Panc1 (cell line): ENCODE measurements at regions not wholly inside any gene's neighbourhood (a gene's known extent, or its start where the extent isn't known, plus 50 kb on each side); places are given as distances from the start of the nearest gene placed in this dataset.

Experiments used
- POLR2AphosphoS5 ChIP-seq: IDR thresholded peaks from 2 replicates; pipeline ENCODE4 v1.6.1; 2012; ENCODE audit warnings: mild to moderate bottlenecking, low read depth, low read length, moderate library complexity
- SIN3A ChIP-seq: IDR thresholded peaks from 2 replicates; pipeline ENCODE4 v1.6.1; 2012; ENCODE audit warnings: low read depth, mild to moderate bottlenecking, low read length, moderate library complexity, borderline replicate concordance; ENCODE audit not compliant: insufficient read depth
- TCF7L2 ChIP-seq: IDR thresholded peaks from 2 replicates; pipeline ENCODE4 v1.6.1; 2011; ENCODE audit warnings: mild to moderate bottlenecking, low read depth, low read length, inconsistent platforms
- TF ChIP-seq, protein P1 (sequence below): fragments of 450-650 bp; IDR thresholded peaks from 2 replicates; pipeline ENCODE4 v1.5.1; 2017; ENCODE audit warnings: mild to moderate bottlenecking
- TF ChIP-seq, protein P2 (sequence below), 2 experiments: IDR thresholded peaks; 2 replicates each; pipeline ENCODE4 v1.6.1; 2011 to 2012; ENCODE audit warnings: low read depth in 2 of 2, control low read depth in 1 of 2, low read length in 1 of 2, mild to moderate bottlenecking in 1 of 2, moderate library complexity in 1 of 2; ENCODE audit not compliant: insufficient read depth in 1 of 2

DNA sequence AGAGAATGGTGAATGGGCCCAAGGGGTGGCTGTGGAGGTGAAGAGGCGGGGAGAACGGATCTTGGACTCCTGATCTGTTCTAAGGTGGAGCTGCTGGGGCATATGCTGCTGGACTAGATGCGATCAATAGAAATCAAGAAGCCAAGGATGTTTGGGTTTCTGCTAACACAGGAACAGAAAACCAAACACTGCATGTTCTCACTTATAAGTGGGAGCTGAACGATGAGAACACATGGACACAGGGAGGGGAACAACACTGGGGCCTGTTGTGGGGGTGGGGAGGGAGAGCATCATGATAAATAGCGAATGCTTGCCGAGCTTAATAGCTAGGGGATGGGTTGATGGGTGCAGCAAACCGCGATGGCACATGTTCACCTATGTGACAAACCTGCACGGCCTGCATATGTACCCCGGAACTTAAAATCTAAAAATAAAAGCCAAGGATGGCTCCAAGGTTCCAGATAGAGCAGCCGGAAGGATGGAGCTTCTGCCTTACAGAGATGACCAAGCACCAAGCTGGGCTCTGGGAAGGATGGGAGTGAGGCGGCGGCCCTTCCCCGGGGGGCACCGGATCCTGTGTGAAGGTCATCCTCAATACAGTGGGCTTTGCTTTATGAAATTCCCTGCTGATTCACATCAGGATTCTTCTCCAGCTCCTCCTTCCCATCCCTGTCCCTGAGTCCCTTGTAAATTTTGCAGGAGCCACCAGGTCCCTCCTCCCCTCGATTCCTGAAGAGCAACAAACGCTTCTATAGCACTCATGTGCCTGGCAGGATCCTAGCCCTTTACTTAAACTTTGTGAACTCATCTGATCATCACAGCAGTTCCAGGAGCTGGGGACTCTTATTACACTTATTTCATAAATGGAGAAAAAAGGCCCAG lies 109.2 kb upstream of the PTPN1 start:
- TF ChIP-seq, protein P1, sequence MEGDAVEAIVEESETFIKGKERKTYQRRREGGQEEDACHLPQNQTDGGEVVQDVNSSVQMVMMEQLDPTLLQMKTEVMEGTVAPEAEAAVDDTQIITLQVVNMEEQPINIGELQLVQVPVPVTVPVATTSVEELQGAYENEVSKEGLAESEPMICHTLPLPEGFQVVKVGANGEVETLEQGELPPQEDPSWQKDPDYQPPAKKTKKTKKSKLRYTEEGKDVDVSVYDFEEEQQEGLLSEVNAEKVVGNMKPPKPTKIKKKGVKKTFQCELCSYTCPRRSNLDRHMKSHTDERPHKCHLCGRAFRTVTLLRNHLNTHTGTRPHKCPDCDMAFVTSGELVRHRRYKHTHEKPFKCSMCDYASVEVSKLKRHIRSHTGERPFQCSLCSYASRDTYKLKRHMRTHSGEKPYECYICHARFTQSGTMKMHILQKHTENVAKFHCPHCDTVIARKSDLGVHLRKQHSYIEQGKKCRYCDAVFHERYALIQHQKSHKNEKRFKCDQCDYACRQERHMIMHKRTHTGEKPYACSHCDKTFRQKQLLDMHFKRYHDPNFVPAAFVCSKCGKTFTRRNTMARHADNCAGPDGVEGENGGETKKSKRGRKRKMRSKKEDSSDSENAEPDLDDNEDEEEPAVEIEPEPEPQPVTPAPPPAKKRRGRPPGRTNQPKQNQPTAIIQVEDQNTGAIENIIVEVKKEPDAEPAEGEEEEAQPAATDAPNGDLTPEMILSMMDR, result no peak
- TF ChIP-seq TCF7L2 (no peak), SIN3A (no peak), POLR2AphosphoS5 (no peak)
- TF ChIP-seq, protein P2, sequence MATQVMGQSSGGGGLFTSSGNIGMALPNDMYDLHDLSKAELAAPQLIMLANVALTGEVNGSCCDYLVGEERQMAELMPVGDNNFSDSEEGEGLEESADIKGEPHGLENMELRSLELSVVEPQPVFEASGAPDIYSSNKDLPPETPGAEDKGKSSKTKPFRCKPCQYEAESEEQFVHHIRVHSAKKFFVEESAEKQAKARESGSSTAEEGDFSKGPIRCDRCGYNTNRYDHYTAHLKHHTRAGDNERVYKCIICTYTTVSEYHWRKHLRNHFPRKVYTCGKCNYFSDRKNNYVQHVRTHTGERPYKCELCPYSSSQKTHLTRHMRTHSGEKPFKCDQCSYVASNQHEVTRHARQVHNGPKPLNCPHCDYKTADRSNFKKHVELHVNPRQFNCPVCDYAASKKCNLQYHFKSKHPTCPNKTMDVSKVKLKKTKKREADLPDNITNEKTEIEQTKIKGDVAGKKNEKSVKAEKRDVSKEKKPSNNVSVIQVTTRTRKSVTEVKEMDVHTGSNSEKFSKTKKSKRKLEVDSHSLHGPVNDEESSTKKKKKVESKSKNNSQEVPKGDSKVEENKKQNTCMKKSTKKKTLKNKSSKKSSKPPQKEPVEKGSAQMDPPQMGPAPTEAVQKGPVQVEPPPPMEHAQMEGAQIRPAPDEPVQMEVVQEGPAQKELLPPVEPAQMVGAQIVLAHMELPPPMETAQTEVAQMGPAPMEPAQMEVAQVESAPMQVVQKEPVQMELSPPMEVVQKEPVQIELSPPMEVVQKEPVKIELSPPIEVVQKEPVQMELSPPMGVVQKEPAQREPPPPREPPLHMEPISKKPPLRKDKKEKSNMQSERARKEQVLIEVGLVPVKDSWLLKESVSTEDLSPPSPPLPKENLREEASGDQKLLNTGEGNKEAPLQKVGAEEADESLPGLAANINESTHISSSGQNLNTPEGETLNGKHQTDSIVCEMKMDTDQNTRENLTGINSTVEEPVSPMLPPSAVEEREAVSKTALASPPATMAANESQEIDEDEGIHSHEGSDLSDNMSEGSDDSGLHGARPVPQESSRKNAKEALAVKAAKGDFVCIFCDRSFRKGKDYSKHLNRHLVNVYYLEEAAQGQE (IDR thresholded peaks at IDR 0.05; ENCODE audit: insufficient read depth in 1 of 2, low read depth in 2 of 2, low read length in 1 of 2), result no peak
